Thoracic aorta (tissue), 2 donors: ENCODE measurements at regions not wholly inside any gene's neighbourhood (a gene's known extent, or its start where the extent isn't known, plus 50 kb on each side); places are given as distances from the start of the nearest gene placed in this dataset.

Experiments
- ATAC-seq: fragments of 150-250 bp; one replicate; pipeline ENCODE4 v1.8.0; 2017; ENCODE audit warnings: low read depth; ENCODE audit not compliant: insufficient number of reproducible peaks, low FRiP score
- DNase-seq: peaks from one replicate; pipeline ENCODE4 v3.0.0-alpha.2; 2020; ENCODE audit warnings: low spot score
- H3K27ac ChIP-seq, 2 donors: fragments of 200-600 bp; sonication (generic); 1 replicate in 1 of 2; 2 replicates in 1 of 2; pipeline ENCODE4 v1.5.1; 2016; ENCODE audit warnings: mild to moderate bottlenecking in 2 of 2, moderate library complexity in 2 of 2
- H3K27me3 ChIP-seq: fragments of 200-600 bp; sonication (generic); replicated peaks from 2 replicates; pipeline ENCODE4 v1.6.0; 2016; ENCODE audit warnings: mild to moderate bottlenecking; ENCODE audit not compliant: insufficient read depth
- H3K36me3 ChIP-seq: fragments of 200-600 bp; sonication (generic); one replicate; pipeline ENCODE4 v1.5.1; 2016
- H3K4me1 ChIP-seq, 2 donors: fragments of 200-600 bp; sonication (generic); 1 replicate in 1 of 2; 2 replicates in 1 of 2; pipeline versions ENCODE4 v1.5.1 to v1.6.0; 2016; ENCODE audit warnings: low read depth in 2 of 2, mild to moderate bottlenecking in 1 of 2; ENCODE audit not compliant: control insufficient read depth in 1 of 2
- H3K4me3 ChIP-seq: fragments of 200-600 bp; sonication (generic); 2 replicates; pipeline ENCODE4 v1.5.1; 2016; ENCODE audit warnings: mild to moderate bottlenecking
- H3K9me3 ChIP-seq: fragments of 200-600 bp; sonication (generic); 2 replicates; pipeline ENCODE4 v1.5.1; 2016
- TF ChIP-seq, protein P1 (sequence below): fragments of 200-600 bp; sonication (generic); IDR thresholded peaks from one replicate; pipeline ENCODE4 v1.5.1; 2019; ENCODE audit warnings: antibody characterized with exemption

- Histone ChIP-seq H3K4me1 (no peaks in the 10 kb centered on the region), H3K9me3 (no peaks in the 10 kb centered on the region), H3K27ac (no peak overlapping the region), H3K27me3 (no peaks in the 10 kb centered on the region), H3K4me3 (no peak overlapping the region), H3K36me3 (no peaks in the 10 kb centered on the region)
- no peak for DNase-seq
- no peak for ATAC-seq
- TF ChIP-seq, protein P1, sequence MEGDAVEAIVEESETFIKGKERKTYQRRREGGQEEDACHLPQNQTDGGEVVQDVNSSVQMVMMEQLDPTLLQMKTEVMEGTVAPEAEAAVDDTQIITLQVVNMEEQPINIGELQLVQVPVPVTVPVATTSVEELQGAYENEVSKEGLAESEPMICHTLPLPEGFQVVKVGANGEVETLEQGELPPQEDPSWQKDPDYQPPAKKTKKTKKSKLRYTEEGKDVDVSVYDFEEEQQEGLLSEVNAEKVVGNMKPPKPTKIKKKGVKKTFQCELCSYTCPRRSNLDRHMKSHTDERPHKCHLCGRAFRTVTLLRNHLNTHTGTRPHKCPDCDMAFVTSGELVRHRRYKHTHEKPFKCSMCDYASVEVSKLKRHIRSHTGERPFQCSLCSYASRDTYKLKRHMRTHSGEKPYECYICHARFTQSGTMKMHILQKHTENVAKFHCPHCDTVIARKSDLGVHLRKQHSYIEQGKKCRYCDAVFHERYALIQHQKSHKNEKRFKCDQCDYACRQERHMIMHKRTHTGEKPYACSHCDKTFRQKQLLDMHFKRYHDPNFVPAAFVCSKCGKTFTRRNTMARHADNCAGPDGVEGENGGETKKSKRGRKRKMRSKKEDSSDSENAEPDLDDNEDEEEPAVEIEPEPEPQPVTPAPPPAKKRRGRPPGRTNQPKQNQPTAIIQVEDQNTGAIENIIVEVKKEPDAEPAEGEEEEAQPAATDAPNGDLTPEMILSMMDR: no peak
Measured at GRCh38 chr4:111761531-111761930, 383.7 kb upstream of the FAM241A start.

- TF ChIP-seq, protein P1: no peak
- Histone ChIP-seq H3K9me3 (no peaks in the 10 kb centered on the region), H3K4me1 (no peaks in the 10 kb centered on the region), H3K27me3 (no peaks in the 10 kb centered on the region), H3K4me3 (no peak overlapping the region), H3K36me3 (no peaks in the 10 kb centered on the region), H3K27ac (no peak overlapping the region)
- ATAC-seq (no peak), DNase-seq (no peak)
Measured at GRCh38 chr4:111770514-111770913, 374.7 kb upstream of the FAM241A start.

- H3K4me1 ChIP-seq: no peaks in the 10 kb centered on the region
- no peak for DNase-seq
Measured at GRCh38 chr4:111773858-111774257, 371.4 kb upstream of the FAM241A start.

GRCh38 chr4:111775556-111776297 is 369.5 kb upstream of the FAM241A start:
- Histone ChIP-seq H3K4me3 (no peak overlapping the region), H3K36me3 (no peaks in the 10 kb centered on the region), H3K27ac (no peak overlapping the region), H3K4me1 (no peaks in the 10 kb centered on the region), H3K9me3 (no peaks in the 10 kb centered on the region), H3K27me3 (no peaks in the 10 kb centered on the region)
- ATAC-seq: no peak
- no peak for DNase-seq
- TF ChIP-seq, protein P1: no peak

More at GRCh38 chr4:111773858-111774257, 371.4 kb upstream of the FAM241A start:
- H3K27me3 ChIP-seq: no peaks in the 10 kb centered on the region
- TF ChIP-seq, protein P1: no peak
- H3K4me3 ChIP-seq: no peak overlapping the region
- no peak overlapping the region for H3K27ac ChIP-seq
- H3K9me3 ChIP-seq: no peaks in the 10 kb centered on the region
- no peak for ATAC-seq
- no peaks in the 10 kb centered on the region for H3K36me3 ChIP-seq

GRCh38 chr4:111776561-111776960 is 368.7 kb upstream of the FAM241A start:
- Histone ChIP-seq H3K27me3 (no peaks in the 10 kb centered on the region), H3K27ac (no peak overlapping the region), H3K9me3 (no peaks in the 10 kb centered on the region), H3K4me1 (no peaks in the 10 kb centered on the region), H3K4me3 (no peak overlapping the region), H3K36me3 (no peaks in the 10 kb centered on the region)
- ATAC-seq: no peak
- TF ChIP-seq, protein P1: no peak
- no peak for DNase-seq
